ENCODE measurements at regions not wholly inside any gene's neighbourhood (a gene's known extent, or its start where the extent isn't known, plus 50 kb on each side); places are given as distances from the start of the nearest gene placed in this dataset.

GRCh38 chr13:99892866-99893504 lies 78.6 kb downstream of the ZIC5 start:
- DNase-seq: no peak

GRCh38 chr13:99892196-99892613 lies 79.4 kb downstream of the ZIC5 start:
- no peak for DNase-seq

GRCh38 chr13:99886706-99887105 lies 84.9 kb downstream of the ZIC5 start:
- no peak for DNase-seq

- DNase-seq: no peak
Observed at GRCh38 chr13:99884913-99885312, 86.7 kb downstream of the ZIC5 start.

GRCh38 chr13:99883805-99884204 lies 87.8 kb downstream of the ZIC5 start:
- DNase-seq: no peak

- no peak for DNase-seq
Observed at GRCh38 chr13:99878921-99879610, 92.5 kb downstream of the ZIC5 start.

GRCh38 chr13:99876651-99877050 lies 94.9 kb downstream of the ZIC5 start:
- DNase-seq: no peak

GRCh38 chr13:99875391-99875790 lies 96.2 kb downstream of the ZIC5 start:
- DNase-seq: no peak

- no peak for DNase-seq
Observed at GRCh38 chr13:99873832-99874430, 97.6 kb downstream of the ZIC5 start.

- DNase-seq: no peak
Observed at GRCh38 chr13:99873141-99873540, 98.4 kb downstream of the ZIC5 start.

GRCh38 chr13:99871249-99871898 lies 100.2 kb downstream of the ZIC5 start:
- DNase-seq: no peak

- DNase-seq: no peak
Observed at GRCh38 chr13:99870541-99870940, 101.0 kb downstream of the ZIC5 start.

- DNase-seq: no peak
Observed at GRCh38 chr13:99869830-99870229, 101.7 kb downstream of the ZIC5 start.

GRCh38 chr13:99868767-99869166 lies 102.8 kb downstream of the ZIC5 start:
- DNase-seq: no peak

- DNase-seq: no peak
Observed at GRCh38 chr13:99867535-99868257, 103.9 kb downstream of the ZIC5 start.

- DNase-seq: no peak
Observed at GRCh38 chr13:99866781-99867180, 104.8 kb downstream of the ZIC5 start.

GRCh38 chr13:99865420-99865930 lies 106.1 kb downstream of the ZIC5 start:
- no peak for DNase-seq

GRCh38 chr13:99864627-99864990 lies 107.0 kb downstream of the ZIC5 start:
- no peak for DNase-seq

- DNase-seq: no peak
Observed at GRCh38 chr13:99863789-99864626, 107.6 kb downstream of the ZIC5 start.

- no peak for DNase-seq
Observed at GRCh38 chr13:99862244-99862643, 109.3 kb downstream of the ZIC5 start.

- DNase-seq: no peak
Observed at GRCh38 chr13:99861771-99862170, 109.8 kb downstream of the ZIC5 start.

- no peak for DNase-seq
Observed at GRCh38 chr13:99860745-99861144, 110.8 kb downstream of the ZIC5 start.
